IMR-90 (cell line): ENCODE measurements at regions not wholly inside any gene's neighbourhood (a gene's known extent, or its start where the extent isn't known, plus 50 kb on each side); places are given as distances from the start of the nearest gene placed in this dataset.

ENCODE experiments used
- ATAC-seq: fragments of 200-7000 bp; cut with Tn5 transposase; 2 replicates; pipeline ENCODE4 v1.9.1; 2020; ENCODE audit warnings: low read depth, mild to moderate bottlenecking, moderate library complexity
- BruUV-seq: library from RNA; stranded (reverse); fragments of 400-500 nt; replicated peaks from 2 replicates; lab custom pipeline; 2021; lab: Mats Ljungman, UMichigan
- CTCF ChIA-PET: fragments of 300-600 bp; formaldehyde crosslinking; extraction: SDS; loops from one replicate; lab custom pipeline; 2021; ENCODE audit warnings: antibody characterized with exemption; lab: Yijun Ruan, JAX
- POLR2A ChIA-PET: fragments of 300-600 bp; sonication (Branson Sonifier 250); formaldehyde crosslinking; loops from one replicate; lab custom pipeline; 2022; ENCODE audit warnings: antibody characterized with exemption; ENCODE audit not compliant: unreplicated experiment; lab: Charles Lee
- DNase-seq: peaks from one replicate; pipeline ENCODE4 v3.0.0; 2013
- H2AFZ ChIP-seq: replicated peaks from 2 replicates; pipeline ENCODE3; 2013; ENCODE audit warnings: low read length, mild to moderate bottlenecking; ENCODE audit not compliant: poor library complexity
- H2AK5ac ChIP-seq: 2 replicates; pipeline ENCODE4 v1.6.1; 2013; ENCODE audit warnings: low read depth, low read length, inconsistent platforms
- H2AK9ac ChIP-seq: replicated peaks from 2 replicates; pipeline ENCODE3; 2013; ENCODE audit warnings: mild to moderate bottlenecking, low read depth, low read length, moderate library complexity; ENCODE audit not compliant: poor library complexity
- H2BK120ac ChIP-seq: 2 replicates; pipeline ENCODE4 v1.6.1; 2013; ENCODE audit warnings: low read depth, low read length, inconsistent platforms
- H2BK15ac ChIP-seq: 3 replicates; pipeline ENCODE4 v1.6.1; 2013; ENCODE audit warnings: low read depth, low read length, inconsistent platforms
- H2BK20ac ChIP-seq: 2 replicates; pipeline ENCODE4 v1.6.1; 2013; ENCODE audit warnings: low read depth, mild to moderate bottlenecking, inconsistent platforms, low read length, moderate library complexity
- H2BK5ac ChIP-seq: 2 replicates; pipeline ENCODE4 v1.6.1; 2013; ENCODE audit warnings: mild to moderate bottlenecking, low read depth, low read length, inconsistent platforms; ENCODE audit not compliant: poor library complexity, severe bottlenecking
- H3K14ac ChIP-seq: replicated peaks from 2 replicates; pipeline ENCODE4 v1.6.1; 2013; ENCODE audit warnings: low read depth, low read length, inconsistent platforms
- H3K18ac ChIP-seq: 2 replicates; pipeline ENCODE4 v1.6.1; 2013; ENCODE audit warnings: low read depth, low read length, control low read depth
- H3K23ac ChIP-seq: 2 replicates; pipeline ENCODE4 v1.6.1; 2013; ENCODE audit warnings: low read depth, low read length, inconsistent platforms
- H3K27ac ChIP-seq: 2 replicates; pipeline ENCODE4 v1.5.1; 2013; ENCODE audit warnings: mild to moderate bottlenecking, control low read depth, low read length; ENCODE audit not compliant: insufficient read depth
- H3K27me3 ChIP-seq: 2 replicates; pipeline ENCODE4 v1.6.1; 2013; ENCODE audit warnings: low read length; ENCODE audit not compliant: control insufficient read depth, insufficient read depth
- H3K36me3 ChIP-seq: 2 replicates; pipeline ENCODE4 v1.6.1; 2013; ENCODE audit warnings: low read length, mixed read lengths; ENCODE audit not compliant: control insufficient read depth, insufficient read depth
- H3K4ac ChIP-seq: 2 replicates; pipeline ENCODE4 v1.6.1; 2013; ENCODE audit warnings: low read depth, low read length, inconsistent platforms
- H3K4me1 ChIP-seq: 2 replicates; pipeline ENCODE4 v1.6.1; 2013; ENCODE audit warnings: low read length, mixed read lengths; ENCODE audit not compliant: control insufficient read depth, insufficient read depth
- H3K4me2 ChIP-seq: 2 replicates; pipeline ENCODE4 v1.6.1; 2013; ENCODE audit warnings: low read depth, mild to moderate bottlenecking, control low read depth, low read length, moderate library complexity
- H3K4me3 ChIP-seq: 2 replicates; pipeline ENCODE4 v1.5.1; 2013; ENCODE audit warnings: low read depth, mild to moderate bottlenecking, control low read depth, low read length, moderate library complexity; ENCODE audit not compliant: insufficient read depth
- H3K56ac ChIP-seq: 2 replicates; pipeline ENCODE4 v1.6.1; 2013; ENCODE audit warnings: low read length, inconsistent platforms; ENCODE audit not compliant: insufficient read depth; ENCODE audit errors: extremely low read depth
- H3K79me1 ChIP-seq, 2 experiments: 2 replicates each; pipeline ENCODE4 v1.6.1; 2013; ENCODE audit warnings: low read length in 2 of 2, inconsistent platforms in 1 of 2, low read depth in 1 of 2
- H3K9ac ChIP-seq: 2 replicates; pipeline ENCODE4 v1.6.1; 2013; ENCODE audit warnings: low read depth, low read length, control low read depth
- H3K9me1 ChIP-seq: 2 replicates; pipeline ENCODE4 v1.6.1; 2013; ENCODE audit warnings: low read length, inconsistent platforms; ENCODE audit not compliant: insufficient read depth
- H3K9me3 ChIP-seq: 2 replicates; pipeline ENCODE4 v1.6.1; 2013; ENCODE audit warnings: low read length; ENCODE audit not compliant: control insufficient read depth, insufficient read depth
- H4K20me1 ChIP-seq: 2 replicates; pipeline ENCODE4 v1.6.1; 2013; ENCODE audit warnings: low read length, inconsistent platforms; ENCODE audit not compliant: insufficient read depth
- H4K5ac ChIP-seq: 2 replicates; pipeline ENCODE4 v1.6.1; 2013; ENCODE audit warnings: mild to moderate bottlenecking, low read depth, low read length, control low read depth
- H4K8ac ChIP-seq, 2 experiments: 2 replicates each; pipeline ENCODE4 v1.6.1; 2013; ENCODE audit warnings: low read depth in 2 of 2, low read length in 2 of 2, control low read depth in 1 of 2, inconsistent platforms in 1 of 2
- H4K91ac ChIP-seq: 2 replicates; pipeline ENCODE4 v1.6.1; 2013; ENCODE audit warnings: low read depth, low read length, inconsistent platforms; ENCODE audit not compliant: insufficient read depth
- BHLHE40 ChIP-seq: fragments of 150-350 bp; IDR thresholded peaks from 2 replicates; pipeline ENCODE4 v1.6.1; 2016; ENCODE audit warnings: mild to moderate bottlenecking, low read depth, low read length
- CEBPB ChIP-seq: IDR thresholded peaks from 2 replicates; pipeline ENCODE4 v1.6.1; 2012; ENCODE audit warnings: low read depth, low read length, improper control_type of control experiment
- CHD1 ChIP-seq: IDR thresholded peaks from 2 replicates; pipeline ENCODE4 v1.6.1; 2012; ENCODE audit warnings: low read depth, low read length, improper control_type of control experiment
- FOS ChIP-seq: fragments of 150-350 bp; IDR thresholded peaks from 2 replicates; pipeline ENCODE4 v1.6.1; 2016; ENCODE audit warnings: low read depth, low read length
- MAFK ChIP-seq: IDR thresholded peaks from 2 replicates; pipeline ENCODE4 v1.6.1; 2012; ENCODE audit warnings: low read depth, low read length, improper control_type of control experiment
- MAZ ChIP-seq: IDR thresholded peaks from 2 replicates; pipeline ENCODE4 v1.6.1; 2012; ENCODE audit warnings: low read depth, mild to moderate bottlenecking, low read length, improper control_type of control experiment, moderate library complexity, borderline replicate concordance
- MXI1 ChIP-seq: IDR thresholded peaks from 2 replicates; pipeline ENCODE4 v1.6.1; 2012; ENCODE audit warnings: low read depth, mild to moderate bottlenecking, low read length, moderate library complexity, borderline replicate concordance
- NFE2L2 ChIP-seq: fragments of 150-350 bp; IDR thresholded peaks from 2 replicates; pipeline ENCODE4 v1.6.1; 2016; ENCODE audit warnings: low read depth, mild to moderate bottlenecking, low read length
- POLR2A ChIP-seq: IDR thresholded peaks from 2 replicates; pipeline ENCODE4 v1.6.1; 2012; ENCODE audit warnings: mild to moderate bottlenecking, low read depth, low read length
- RAD21 ChIP-seq: IDR thresholded peaks from 2 replicates; pipeline ENCODE4 v1.6.1; 2012; ENCODE audit warnings: low read length, improper control_type of control experiment
- RCOR1 ChIP-seq: IDR thresholded peaks from 2 replicates; pipeline ENCODE4 v1.6.1; 2012; ENCODE audit warnings: mild to moderate bottlenecking, low read length, improper control_type of control experiment; ENCODE audit not compliant: insufficient replicate concordance
- RFX5 ChIP-seq: IDR thresholded peaks from 2 replicates; pipeline ENCODE4 v1.8.0; 2012; ENCODE audit warnings: low read depth, mild to moderate bottlenecking, low read length, moderate library complexity
- SMC3 ChIP-seq: fragments of 150-350 bp; IDR thresholded peaks from 2 replicates; pipeline ENCODE4 v1.6.1; 2016; ENCODE audit warnings: low read depth, mild to moderate bottlenecking, antibody characterized with exemption, low read length, moderate library complexity
- WGBS, 2 experiments: methylation state at CpG; one replicate each; pipeline versions ENCODE4 v1.1.5 to v1.1.7; 2013; ENCODE audit warnings: missing lambda C conversion rate in 2 of 2; ENCODE audit not compliant: insufficient read length in 1 of 2; ENCODE audit errors: extremely low coverage in 2 of 2; 5-methylcytosine and 5-hydroxymethylcytosine counted together
- dilution Hi-C: fragments of 300-500 bp; cut with HindIII; formaldehyde crosslinking; loops from one replicate; pipeline ENCODE4 v1.14.3; 2018; ENCODE audit warnings: low sequenced_read_pairs; ENCODE audit not compliant: unreplicated experiment
- in situ Hi-C: fragments of 300-500 bp; cut with MboI; formaldehyde crosslinking; loops from 3 replicates; pipeline ENCODE4 v1.14.3; 2019; ENCODE audit warnings: low sequenced_read_pairs, inconsistent platforms, mixed read lengths
- intact Hi-C: fragments of 100-400 bp; cut with micrococcal nuclease; formaldehyde crosslinking; loops from 2 replicates; pipeline ENCODE4 v1.10.0; 2022
- TF ChIP-seq, protein P1 (sequence below): fragments of 150-350 bp; IDR thresholded peaks from 2 replicates; pipeline ENCODE4 v1.6.1; 2017; ENCODE audit warnings: mild to moderate bottlenecking, antibody characterized with exemption, low read length, low read depth
- TF ChIP-seq, protein P2 (sequence below): fragments of 150-350 bp; IDR thresholded peaks from 2 replicates; pipeline ENCODE4 v1.6.1; 2016; ENCODE audit warnings: low read depth, mild to moderate bottlenecking, low read length, moderate library complexity, borderline replicate concordance

- POLR2A ChIA-PET, result no interaction called here
- no TSS peak for BruUV-seq
Observed at GRCh38 chr10:31154996-31155395, 123.3 kb upstream of the ZNF438 start.

More at GRCh38 chr10:31154996-31155395, 123.3 kb upstream of the ZNF438 start:
- Histone ChIP-seq H3K27ac (no peak overlapping the region), H2BK15ac (no peak overlapping the region), H3K4ac (no peak overlapping the region), H2AK5ac (no peak overlapping the region), H2BK20ac (no peak overlapping the region), H3K14ac (no peak overlapping the region), H3K4me3 (no peak overlapping the region), H4K5ac (no peak overlapping the region), H2BK120ac (peak overlapping the region; percentile 36; the same call in 1 of the 2 replicates), H2AK9ac (no peak overlapping the region), H2BK5ac (no peak overlapping the region), H3K9me3 (no peaks in the 10 kb centered on the region), H4K8ac (no peak overlapping the region), H3K18ac (no peak overlapping the region), H4K20me1 (no peaks in the 10 kb centered on the region), H3K9ac (no peak overlapping the region), H2AFZ (no peak overlapping the region), H3K4me2 (no peak overlapping the region), H3K56ac (no peak overlapping the region), H4K91ac (no peak overlapping the region), H3K27me3 (no peaks in the 10 kb centered on the region), H3K4me1 (peaks cover 7% of the 10 kb centered on the region), H3K23ac (no peak overlapping the region), H3K36me3 (no peaks in the 10 kb centered on the region), H3K79me1 (no peaks in the 10 kb centered on the region; a peak in 1 of 4 replicates), H3K9me1 (peaks cover 6% of the 10 kb centered on the region; the same call in 1 of the 2 replicates)
- in situ Hi-C loops (no loop called here), intact Hi-C loops (no loop called here), dilution Hi-C loops (no loop called here)
- TF ChIP-seq SMC3, result no peak
- TF ChIP-seq MXI1, result no peak
- no peak for TF ChIP-seq MAFK
- TF ChIP-seq MAZ, result no peak
- TF ChIP-seq, protein P1, sequence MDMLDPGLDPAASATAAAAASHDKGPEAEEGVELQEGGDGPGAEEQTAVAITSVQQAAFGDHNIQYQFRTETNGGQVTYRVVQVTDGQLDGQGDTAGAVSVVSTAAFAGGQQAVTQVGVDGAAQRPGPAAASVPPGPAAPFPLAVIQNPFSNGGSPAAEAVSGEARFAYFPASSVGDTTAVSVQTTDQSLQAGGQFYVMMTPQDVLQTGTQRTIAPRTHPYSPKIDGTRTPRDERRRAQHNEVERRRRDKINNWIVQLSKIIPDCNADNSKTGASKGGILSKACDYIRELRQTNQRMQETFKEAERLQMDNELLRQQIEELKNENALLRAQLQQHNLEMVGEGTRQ, result no peak
- no peak for TF ChIP-seq RFX5
- TF ChIP-seq RCOR1, result no peak
- no peak for TF ChIP-seq FOS
- no peak for TF ChIP-seq BHLHE40
- no peak for TF ChIP-seq NFE2L2
- no peak for TF ChIP-seq POLR2A
- no peak for TF ChIP-seq RAD21
- TF ChIP-seq CHD1, result no peak
- TF ChIP-seq, protein P2, sequence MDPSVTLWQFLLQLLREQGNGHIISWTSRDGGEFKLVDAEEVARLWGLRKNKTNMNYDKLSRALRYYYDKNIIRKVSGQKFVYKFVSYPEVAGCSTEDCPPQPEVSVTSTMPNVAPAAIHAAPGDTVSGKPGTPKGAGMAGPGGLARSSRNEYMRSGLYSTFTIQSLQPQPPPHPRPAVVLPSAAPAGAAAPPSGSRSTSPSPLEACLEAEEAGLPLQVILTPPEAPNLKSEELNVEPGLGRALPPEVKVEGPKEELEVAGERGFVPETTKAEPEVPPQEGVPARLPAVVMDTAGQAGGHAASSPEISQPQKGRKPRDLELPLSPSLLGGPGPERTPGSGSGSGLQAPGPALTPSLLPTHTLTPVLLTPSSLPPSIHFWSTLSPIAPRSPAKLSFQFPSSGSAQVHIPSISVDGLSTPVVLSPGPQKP, result no peak
- TF ChIP-seq CEBPB, result no peak
- CTCF ChIA-PET, result no interaction called here
- no CpG with 5 or more reads among the region's 3 CpGs for WGBS, 2 experiments
- ATAC-seq (no peak), DNase-seq (no peak)
